GM19328 (cell line): ENCODE measurements at regions not wholly inside any gene's neighbourhood (a gene's known extent, or its start where the extent isn't known, plus 50 kb on each side); places are given as distances from the start of the nearest gene placed in this dataset.

Experiments
- ATAC-seq: cut with Tn5 transposase; IDR thresholded peaks from one replicate; pipeline ENCODE4 v1.9.1; 2021; ENCODE audit warnings: mild to moderate bottlenecking, moderate library complexity; ENCODE audit not compliant: unreplicated experiment

DNA sequence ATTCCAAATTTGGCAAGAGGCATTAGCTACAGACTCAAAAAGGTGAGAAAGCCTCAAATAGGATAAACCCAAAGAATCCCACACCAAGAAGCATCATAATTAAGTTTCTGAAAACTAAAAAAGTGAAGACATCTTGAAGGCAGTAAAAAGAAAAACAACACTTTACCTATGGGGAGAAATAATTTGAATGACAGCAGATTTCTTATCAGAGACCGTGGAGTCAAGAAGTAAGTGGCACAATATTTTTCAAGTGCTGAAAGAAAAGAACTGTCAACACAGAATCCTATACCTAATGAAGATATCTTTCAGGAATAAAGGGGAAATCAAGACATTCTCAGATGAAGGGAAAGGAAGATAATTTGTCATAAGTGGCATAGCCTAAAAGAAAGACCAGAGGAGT is 193.3 kb upstream of the CHD6 start:
- no peak for ATAC-seq

DNA sequence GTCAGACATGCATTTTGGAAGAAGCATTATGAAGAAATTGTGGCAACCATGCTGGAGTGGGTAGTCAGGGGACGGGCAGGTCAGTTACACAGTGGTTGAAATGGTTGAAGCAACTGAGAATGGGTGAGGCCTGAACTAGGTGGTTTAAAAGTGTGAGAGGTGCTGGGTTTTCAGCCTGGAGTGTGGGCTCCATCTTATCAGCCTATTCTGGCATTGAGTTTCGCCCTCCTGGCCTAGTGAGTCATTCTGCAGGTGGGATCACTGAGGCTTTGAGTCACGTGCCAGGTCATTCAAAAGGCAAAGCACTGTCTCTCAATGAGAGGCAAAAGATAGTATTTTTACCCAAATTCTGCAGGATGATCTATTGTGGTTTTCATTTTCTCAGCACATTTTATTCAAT is 181.9 kb upstream of the CHD6 start:
- no peak for ATAC-seq

DNA sequence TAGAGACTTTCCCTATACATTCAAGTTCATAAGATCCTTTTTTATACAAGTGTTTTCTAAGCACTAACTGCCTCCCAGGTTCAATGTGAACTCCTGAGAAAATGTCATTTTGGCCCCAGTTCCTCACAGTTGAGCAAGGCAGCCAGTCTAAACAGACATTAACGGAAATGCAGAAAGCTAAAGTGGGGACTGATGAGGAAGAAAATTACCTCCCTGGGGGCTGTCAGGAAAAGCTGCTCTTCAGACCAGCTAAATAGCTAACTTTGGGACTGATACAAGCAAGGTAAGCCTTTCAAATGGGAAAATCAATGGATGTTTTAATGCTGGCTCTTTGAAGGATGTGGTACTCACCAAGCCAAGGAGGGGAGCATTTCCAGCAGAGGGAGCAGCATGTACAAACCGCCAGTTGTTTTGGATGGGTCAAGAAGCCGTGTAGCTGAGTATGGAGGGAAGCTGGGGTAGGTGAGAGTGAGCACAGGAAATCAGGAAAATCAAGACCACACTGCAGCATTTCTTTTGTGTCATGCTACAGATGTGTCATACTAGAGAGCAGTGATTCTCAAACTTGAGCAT is 180.8 kb upstream of the CHD6 start:
- ATAC-seq: no peak

DNA sequence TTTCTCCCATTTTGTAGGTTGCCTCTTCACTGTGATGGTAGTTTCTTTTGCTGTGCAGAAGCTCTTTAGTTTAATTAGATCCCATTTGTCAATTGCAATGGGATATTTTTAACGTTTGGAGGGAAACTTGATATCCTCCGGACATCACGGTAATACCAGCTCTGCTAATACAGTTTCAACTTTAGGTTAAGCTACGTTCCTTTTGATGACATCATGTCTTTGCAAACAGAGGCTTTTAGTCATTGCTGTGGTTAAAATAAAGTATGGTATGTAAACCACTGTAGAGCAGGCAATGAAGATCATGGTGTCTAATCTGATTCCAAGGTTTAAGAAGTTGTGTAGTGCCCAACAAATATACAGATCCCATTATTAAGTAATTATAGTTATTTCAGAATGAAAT is 168.0 kb upstream of the CHD6 start:
- no peak for ATAC-seq

DNA sequence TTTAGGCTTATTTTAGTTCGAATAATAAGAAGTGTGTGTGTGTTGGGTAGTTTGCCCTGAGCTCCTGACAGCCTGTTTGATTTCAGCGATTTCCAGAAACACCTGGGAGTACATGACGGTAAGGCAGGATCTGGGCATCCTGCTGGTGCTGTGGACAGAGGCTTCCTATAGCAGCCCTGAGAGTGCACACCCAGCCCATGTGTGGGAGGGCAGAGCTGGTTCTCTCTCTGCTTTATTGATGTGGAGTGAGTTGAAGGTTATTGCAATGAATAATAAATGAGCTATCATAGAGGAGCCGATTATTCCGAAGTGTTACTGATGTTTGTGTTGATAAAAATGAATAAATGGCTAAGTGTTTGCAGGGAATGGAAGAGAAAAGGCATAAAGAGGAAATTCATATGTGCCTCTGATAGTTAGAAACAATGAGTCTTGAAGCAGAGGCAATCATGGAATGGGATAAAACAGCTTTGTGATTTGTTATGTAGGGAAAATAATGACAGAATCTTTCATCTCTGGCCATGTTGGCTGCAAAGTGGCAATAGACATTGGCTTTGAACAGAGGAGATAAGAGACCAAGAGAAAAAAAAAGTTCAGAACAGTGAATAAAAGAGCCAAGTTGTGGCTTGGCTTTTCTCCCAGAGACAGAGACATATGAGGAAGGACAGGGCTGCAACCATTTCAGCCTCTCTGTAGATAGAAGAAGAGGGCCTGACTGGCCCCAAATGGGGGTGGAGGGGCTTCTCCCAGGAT is 166.2 kb upstream of the CHD6 start:
- no peak for ATAC-seq

DNA sequence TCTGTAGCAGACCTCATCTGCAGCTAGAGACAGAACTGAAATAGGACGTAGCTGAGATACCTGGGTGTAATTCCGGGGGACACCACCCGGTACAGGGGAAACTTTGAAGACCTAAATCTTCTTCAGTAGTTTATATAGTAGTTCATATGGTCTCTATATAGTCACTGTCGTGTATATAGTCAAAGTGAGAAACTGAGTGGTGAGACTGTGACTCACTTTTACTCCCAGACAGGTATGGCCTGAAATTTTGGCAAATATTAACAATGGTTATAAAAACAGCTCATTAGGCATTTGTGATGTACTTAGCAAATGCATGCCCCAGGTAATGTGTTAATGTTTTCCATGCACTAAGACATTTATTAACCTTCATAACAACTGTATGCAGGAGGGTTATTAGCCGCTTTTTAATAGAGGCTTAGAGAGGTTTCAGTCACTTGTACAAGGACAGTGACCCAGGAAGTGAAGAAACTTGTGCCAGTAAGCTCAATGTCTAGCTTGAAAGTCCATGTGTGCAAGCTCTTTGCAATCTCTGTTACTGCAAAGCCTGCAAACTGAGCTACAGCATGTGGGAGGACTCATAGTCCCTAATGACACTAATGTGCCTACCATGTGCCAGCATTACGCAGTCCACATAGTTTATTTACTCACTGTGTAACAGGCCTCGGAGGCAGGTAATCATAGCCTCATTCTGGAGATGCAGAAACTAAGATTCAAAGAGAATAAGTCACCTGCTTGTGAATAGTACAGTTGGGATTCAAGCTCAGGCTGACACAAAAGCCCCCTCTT is 165.4 kb upstream of the CHD6 start:
- ATAC-seq: no peak

DNA sequence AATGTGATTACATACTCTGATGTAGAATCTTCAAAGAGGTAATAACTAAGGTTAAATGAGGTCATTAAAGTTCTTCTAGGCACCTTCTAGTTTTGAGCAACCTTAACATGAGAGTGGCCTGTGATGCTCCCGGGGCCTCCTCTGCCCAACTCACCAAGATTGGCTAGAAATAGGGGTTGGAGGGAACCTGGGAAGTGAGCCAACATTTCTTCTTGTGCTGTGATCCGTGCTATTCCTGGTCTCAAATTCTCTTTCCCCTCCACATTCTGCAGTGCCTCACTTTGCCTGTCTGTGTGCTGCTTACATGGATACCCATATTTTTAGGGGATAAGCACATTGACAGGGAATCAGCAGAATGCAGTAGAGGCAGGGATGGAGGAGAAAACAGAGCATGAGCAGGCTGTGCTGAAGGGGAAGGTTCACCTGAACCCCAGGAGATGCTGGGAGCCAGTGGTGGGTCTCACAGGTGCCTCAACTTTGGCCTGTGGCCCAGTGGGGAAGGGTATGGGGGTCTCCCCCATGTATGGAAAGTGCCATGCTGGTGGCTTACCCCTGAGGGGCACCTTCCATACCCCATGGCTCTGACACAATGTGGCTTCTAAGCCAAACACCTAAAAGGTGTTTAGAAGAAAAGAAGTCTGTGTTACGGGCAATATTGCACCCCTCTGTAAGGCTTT is 164.7 kb upstream of the CHD6 start:
- ATAC-seq: no peak

DNA sequence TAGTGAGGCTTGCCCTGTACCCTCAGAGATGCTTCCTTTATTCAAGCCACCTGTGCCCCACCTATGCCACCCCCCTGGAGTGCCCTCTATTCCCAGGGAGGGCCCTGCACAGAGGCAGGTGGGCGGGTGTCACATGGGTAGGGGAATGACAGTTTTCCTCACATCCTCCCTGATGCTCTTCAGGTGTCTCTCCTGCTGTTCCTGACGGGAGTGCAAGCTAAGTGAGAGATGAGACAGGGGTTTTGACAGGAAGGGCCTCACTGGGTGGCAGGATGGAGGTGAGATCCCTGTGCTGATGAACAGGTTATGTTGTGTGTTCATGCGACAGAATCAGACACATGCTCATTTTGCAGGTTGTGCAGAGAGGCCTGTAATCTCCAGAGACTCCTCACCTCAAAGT is 164.1 kb upstream of the CHD6 start:
- ATAC-seq: no peak

DNA sequence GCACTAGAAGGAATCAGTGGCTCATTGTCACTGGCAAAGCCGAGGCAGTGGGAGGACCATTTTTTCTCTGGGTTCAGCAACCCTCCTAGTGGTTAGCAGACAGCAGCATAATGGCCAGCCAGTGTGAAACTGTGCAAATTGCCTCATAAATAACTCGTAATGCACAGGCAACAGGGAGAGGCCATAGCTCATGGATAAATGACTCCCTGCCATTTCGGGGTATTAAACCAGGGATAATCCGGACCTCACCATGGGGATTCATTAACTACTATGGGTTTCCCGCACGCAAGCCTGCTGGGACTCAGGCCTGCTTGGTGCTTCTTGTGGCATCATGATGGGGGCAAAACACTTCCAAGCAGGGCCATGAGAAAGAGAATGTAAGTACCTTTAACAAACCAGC is 158.2 kb upstream of the CHD6 start:
- no peak for ATAC-seq

DNA sequence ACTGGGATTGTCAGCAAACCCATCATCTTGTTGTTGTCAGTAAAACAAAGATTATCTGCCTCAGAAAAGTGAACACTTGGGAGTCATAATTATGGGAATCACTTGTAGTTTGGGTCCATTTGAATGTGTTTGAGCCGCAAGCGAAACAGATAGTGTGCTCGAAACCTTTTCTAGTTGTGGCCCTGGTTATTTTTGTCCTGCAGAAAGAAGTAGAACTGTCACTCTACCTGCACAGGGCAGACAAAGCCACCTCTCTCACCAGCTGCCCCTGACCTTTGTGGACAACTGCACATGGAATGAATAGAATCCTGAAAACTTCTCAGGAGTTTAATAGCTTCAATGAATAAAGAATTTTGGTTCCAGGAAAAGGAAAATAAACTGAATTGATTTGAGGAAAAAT is 156.1 kb upstream of the CHD6 start:
- ATAC-seq: no peak

DNA sequence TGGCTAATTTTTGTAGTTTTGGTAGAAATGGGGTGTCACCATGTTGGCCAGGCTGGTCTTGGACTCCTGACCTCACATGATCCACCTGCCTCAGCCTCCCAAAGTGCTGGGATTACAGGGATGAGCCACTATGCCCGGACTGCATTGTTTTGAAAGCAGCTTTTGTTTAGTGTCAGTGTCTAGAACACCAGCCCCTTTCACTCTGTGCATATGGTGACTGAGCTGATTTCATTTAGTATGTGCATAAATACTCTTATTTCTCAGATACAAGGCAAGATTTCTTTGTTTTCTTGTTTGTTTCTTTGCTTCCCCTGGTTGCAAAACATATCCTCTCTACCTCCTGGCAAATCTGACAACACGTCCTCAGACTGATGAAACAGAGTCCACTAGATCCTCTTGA is 152.8 kb upstream of the CHD6 start:
- ATAC-seq: no peak

DNA sequence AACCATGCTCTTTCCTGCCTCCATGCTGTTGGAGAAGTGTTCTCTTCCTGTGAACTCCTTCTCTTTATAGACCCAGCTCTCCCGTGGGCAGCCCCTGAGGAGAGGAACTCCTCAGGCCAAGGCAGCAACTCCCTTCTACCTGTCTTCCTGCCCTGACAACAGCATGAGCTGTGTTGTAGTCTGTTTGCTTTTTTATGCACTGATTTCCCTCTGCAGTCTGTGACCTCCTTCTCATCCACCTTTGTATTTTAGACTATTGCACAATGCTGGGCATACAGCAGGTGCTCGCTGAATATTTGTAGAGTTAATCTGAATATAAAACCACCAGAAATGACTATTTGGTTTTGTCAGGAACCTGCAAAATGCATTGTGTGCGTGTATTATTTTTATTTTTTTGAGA is 152.2 kb upstream of the CHD6 start:
- ATAC-seq: no peak

DNA sequence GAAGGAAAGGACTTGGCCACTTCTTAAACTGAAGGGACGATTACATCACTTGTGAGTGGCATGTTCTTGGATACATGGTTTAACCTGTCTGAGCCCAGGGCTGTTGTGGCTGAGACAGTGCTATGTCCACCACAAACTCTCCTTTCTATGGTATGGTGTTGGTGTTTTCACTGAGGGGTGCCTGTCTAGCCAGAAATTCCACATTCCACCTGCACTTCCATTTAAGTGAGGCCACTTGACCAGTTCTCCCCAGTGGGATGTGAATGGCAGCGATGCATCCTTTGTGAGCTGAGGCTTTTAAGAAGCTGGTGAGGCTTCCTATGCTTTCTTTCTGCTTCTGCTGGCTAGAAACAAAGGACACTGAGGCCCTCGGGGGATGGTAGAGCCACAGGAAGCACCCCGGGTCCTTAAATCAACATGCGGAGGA is 151.4 kb upstream of the CHD6 start:
- no peak for ATAC-seq

DNA sequence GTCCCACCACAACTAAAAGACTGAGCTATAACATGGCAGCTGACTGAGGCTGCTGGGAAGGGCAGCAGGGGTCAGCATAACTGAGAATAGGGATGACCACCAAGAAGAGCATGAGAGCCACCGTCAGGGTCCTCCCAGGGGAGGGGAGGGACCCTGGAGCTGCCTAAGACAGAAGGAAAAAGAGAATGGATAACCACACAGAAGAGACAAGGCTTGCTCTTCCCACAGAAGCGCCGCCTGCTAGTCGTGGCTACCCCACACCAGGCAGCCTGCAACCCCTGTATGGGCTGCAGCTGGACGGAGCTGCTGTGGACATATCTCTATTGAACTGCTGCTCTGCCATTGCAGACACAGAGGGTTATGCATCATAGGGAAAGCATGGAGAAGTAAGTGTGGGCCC is 132.0 kb upstream of the CHD6 start:
- ATAC-seq: no peak

DNA sequence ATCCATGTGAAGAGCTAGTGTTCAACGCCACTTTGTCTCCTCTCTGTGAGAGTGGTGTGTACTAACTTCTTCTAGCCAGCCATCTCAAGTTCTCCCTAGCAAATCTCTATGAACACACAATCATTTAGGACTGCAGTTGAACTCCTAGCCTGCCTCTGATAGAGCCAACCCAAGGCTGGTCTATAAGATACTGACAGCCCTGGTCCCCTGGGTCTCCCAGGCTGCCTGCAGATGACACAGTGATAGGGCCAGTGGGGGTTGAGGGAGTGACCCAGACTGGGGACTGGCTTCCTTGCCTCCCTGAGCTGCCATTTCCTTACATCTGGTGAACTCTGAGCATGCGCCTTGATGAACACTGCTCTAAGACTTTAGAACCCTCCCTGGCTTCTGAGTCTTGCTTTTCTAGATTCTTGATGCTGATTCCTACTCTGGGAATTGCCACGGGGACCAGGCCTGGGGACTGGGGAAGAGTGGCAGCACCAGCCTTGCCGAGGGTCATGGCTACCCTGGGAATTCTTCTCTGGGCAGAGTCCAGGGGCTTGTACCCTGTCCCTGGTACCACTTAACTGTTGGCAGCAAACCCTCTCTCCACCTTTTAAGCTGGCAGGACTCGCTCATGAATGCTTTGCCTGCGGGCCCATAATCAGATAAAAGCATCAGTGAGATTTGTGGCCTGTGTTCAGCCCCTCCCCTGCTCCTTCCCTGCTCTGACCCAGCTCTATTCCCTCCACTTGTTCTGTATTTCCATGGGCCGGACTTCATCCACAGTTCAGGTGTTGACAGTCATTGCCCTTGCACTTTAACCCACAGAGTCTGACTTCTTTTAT is 130.8 kb upstream of the CHD6 start:
- no peak for ATAC-seq

DNA sequence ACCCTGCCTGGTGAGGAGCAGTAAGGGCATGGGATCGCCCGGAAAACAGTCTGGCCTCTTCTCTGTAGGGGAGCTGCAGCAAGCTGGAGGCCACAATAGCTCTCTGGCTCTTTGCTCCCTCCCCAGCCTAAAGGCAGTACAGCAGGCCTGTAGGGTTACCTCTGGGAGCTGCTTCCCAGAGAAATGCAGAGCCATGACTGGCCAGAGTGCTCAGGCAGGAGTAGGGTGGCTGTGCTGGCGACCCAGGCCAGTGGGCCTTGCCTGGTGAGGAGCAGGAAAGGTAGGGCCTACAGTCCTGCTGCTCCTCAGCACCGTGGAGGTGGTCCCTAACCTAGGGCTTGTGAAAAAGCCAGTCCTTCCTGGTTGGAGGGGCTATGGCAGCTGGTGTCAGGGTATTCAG is 129.9 kb upstream of the CHD6 start:
- no peak for ATAC-seq

DNA sequence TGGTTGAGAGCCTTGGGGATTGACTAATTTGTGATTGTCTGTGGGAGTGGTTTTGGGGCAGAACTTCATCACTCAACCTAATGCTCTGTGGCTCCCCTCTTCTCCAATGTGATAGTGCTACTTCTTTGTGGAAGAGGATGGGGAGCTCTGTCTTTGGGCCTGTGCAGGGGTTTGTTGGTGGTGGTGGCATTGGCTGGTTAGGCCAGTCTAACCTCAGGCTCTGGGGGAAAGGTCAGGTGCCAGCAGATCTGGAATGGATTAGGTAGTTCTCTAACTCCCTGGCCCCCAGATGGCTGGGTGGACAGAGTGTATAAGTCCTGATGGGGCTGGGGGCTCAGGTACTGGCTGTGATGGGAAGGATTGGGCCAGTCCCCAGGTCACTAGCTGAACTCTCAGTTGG is 129.0 kb upstream of the CHD6 start:
- no peak for ATAC-seq

DNA sequence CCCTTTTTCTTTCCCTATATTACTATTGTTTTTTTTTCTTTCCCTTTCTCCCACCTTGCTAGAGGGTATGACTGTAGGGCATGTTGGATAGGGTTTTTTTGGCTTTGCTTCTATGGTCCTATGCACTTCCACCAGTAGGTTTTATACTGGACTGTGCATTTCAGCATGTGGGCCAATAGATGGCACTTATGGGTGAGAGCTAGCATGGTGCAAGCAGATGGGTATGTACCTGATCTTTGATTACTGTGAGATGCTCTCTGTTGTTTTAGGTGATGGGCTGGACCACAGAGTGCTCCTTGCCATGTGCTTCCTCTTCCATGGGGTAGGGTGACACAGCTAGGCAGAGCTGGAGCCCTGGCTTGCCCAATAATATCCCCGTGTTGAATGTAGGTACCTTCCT is 128.5 kb upstream of the CHD6 start:
- ATAC-seq: no peak

DNA sequence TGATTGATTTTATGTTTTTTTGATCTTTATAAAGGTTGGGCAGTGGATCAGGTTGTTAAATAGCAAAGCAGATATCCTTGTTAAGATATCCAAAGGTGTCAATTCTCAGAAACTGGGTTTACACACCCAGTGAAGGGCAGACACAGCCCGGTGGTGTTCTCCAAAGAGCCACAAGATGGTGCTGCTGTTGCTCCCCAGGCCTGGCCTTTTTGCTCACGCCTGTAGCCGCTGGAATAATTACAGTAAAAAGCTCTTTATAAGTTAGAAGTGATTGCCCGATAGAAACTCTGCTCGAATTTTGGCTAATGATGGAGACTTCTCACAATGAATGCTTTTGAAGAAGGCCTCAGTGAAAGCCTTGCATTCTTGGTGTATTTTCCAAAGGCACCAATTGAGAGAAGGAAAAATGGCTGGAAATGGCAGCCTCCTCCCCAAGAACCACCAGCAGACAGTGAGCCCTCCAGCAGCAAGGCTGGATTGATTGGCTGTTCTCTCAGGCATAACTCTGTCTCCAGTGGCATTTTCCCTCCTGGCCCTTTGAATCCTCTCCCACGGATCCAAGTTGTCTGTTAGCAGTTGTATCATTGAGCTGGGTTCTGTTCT is 120.5 kb upstream of the CHD6 start:
- ATAC-seq: no peak

DNA sequence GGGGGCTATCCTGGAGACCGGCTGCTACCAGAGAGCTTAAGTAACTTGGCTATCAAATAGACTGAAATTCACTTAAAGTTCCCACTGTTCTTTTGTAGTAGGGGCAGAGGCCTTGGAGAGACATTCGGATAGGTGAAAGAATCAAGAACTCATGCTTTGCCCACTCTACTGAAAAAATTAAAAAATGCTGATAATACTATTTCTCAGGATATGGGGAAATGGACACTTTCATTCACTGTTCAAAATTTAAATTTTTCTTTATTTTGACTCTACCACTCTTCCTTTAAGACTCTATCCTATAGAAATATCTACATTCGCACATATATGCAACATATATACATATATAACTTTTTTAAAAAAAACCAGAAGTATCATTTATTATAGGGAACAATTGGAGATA is 117.8 kb upstream of the CHD6 start:
- no peak for ATAC-seq
